GM21423 (cell line): ENCODE measurements at regions not wholly inside any gene's neighbourhood (a gene's known extent, or its start where the extent isn't known, plus 50 kb on each side); places are given as distances from the start of the nearest gene placed in this dataset.
"Not testable (repeated sequence)": the region's sequence is repeated elsewhere in the genome, so short reads cannot be mapped to it uniquely, and the experiment has no call there.

Experiments used
- ATAC-seq: cut with Tn5 transposase; IDR thresholded peaks from one replicate; pipeline ENCODE4 v1.9.1; 2021; ENCODE audit warnings: mild to moderate bottlenecking, moderate library complexity; ENCODE audit not compliant: unreplicated experiment

- no peak for ATAC-seq
Measured at GRCh38 chr1:82065916-82066315, 265.2 kb downstream of the ADGRL2 start.

DNA sequence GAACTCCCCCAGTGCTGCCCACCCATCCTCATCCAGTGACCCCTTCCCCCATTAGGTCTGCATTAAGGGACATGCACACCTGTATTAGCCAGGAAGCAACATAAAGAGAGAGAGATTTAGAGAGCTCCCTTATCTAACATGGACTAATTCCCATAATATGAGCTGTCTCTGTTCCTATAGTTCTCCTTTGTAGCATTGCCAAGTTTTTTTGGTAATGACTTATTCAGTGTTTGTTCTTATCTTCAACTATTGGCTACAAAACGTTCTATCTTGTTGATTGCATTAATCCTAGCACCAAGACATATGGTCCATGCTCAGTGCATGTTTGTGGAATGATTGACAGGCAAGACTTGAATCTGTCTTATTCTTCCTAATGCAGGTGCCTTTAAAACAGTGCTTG, 264.0 kb downstream of the ADGRL2 start:
- ATAC-seq, result no peak

- no peak for ATAC-seq
Measured at GRCh38 chr1:82062206-82062605, 261.5 kb downstream of the ADGRL2 start.

GRCh38 chr1:82059959-82060358, 259.2 kb downstream of the ADGRL2 start:
- ATAC-seq, result no peak

GRCh38 chr1:82057011-82057410, 256.3 kb downstream of the ADGRL2 start:
- no peak for ATAC-seq

- not testable (repeated sequence) for ATAC-seq
Measured at GRCh38 chr1:82055375-82055774, 254.6 kb downstream of the ADGRL2 start.

DNA sequence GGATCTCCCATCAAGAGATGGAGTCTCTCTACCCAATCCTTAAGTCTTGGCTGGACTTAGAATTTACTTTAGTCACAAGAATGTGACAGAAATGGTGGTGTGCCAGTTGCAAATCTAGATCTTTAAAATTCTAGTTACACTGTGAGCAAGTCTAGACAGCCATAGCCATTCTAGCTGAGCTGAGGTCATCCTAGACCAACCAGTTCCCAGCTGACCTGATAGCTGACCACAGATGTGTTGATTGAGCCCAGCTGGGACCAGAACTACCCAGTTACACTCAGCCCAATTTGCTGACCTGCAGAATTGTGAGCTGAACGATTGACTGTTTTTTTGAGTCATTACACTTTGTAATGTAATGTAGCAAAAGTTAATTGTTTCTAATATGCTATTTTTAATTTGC, 251.8 kb downstream of the ADGRL2 start:
- ATAC-seq, result no peak

GRCh38 chr1:82048596-82048995, 247.9 kb downstream of the ADGRL2 start:
- ATAC-seq, result no peak

- no peak for ATAC-seq
Measured at GRCh38 chr1:82045221-82045620, 244.5 kb downstream of the ADGRL2 start.

DNA sequence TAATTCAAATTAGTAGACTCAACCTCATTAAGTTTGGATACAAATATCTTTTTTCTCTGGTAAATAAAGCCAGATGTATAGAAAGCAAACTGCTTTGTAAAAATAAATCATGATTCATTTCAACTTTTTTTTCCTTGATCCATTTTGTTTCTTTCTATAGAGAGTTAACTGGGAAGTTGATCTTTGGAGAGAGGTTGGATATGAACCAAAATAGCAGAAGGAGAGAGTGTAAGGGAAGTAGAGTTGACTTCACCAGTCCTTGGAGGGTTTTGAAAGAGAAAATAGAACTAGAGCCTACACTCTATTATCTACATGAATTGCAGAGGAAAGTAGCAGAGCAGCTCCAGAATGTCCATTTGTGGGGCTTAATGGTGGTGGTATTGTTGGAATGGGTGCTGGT, 243.8 kb downstream of the ADGRL2 start:
- ATAC-seq, result no peak

GRCh38 chr1:82044111-82044510, 243.4 kb downstream of the ADGRL2 start:
- ATAC-seq, result no peak

- no peak for ATAC-seq
Measured at GRCh38 chr1:82042306-82043060, 241.7 kb downstream of the ADGRL2 start.
